ENCODE measurements at regions not wholly inside any gene's neighbourhood (a gene's known extent, or its start where the extent isn't known, plus 50 kb on each side); places are given as distances from the start of the nearest gene placed in this dataset.

DNA sequence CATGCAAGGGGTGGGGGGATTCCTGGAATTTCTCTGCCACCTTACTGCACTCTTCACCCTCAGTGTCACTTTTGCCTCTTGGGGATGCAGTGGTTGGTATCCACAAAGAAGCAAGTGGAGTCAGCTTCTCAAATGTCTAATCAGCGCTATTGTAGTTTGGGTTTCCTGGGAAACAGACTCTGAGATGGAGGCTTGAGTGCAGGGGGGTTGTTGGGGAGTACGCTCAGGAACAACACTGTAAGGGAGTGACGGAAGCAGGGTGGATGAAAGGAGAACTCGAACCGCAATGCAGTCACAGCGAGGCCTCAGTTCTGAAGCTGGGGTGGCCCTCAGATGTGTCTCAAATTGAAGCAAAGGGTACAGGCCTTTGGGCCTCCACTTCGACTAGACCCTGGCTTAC is 73.6 kb upstream of the EPC2 start (continued):
- TF ChIP-seq, protein P1, sequence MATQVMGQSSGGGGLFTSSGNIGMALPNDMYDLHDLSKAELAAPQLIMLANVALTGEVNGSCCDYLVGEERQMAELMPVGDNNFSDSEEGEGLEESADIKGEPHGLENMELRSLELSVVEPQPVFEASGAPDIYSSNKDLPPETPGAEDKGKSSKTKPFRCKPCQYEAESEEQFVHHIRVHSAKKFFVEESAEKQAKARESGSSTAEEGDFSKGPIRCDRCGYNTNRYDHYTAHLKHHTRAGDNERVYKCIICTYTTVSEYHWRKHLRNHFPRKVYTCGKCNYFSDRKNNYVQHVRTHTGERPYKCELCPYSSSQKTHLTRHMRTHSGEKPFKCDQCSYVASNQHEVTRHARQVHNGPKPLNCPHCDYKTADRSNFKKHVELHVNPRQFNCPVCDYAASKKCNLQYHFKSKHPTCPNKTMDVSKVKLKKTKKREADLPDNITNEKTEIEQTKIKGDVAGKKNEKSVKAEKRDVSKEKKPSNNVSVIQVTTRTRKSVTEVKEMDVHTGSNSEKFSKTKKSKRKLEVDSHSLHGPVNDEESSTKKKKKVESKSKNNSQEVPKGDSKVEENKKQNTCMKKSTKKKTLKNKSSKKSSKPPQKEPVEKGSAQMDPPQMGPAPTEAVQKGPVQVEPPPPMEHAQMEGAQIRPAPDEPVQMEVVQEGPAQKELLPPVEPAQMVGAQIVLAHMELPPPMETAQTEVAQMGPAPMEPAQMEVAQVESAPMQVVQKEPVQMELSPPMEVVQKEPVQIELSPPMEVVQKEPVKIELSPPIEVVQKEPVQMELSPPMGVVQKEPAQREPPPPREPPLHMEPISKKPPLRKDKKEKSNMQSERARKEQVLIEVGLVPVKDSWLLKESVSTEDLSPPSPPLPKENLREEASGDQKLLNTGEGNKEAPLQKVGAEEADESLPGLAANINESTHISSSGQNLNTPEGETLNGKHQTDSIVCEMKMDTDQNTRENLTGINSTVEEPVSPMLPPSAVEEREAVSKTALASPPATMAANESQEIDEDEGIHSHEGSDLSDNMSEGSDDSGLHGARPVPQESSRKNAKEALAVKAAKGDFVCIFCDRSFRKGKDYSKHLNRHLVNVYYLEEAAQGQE (IDR thresholded peaks at IDR 0.05; ENCODE audit: low read depth, low read length), result no peak
- no peak for TF ChIP-seq RAD21 (IDR thresholded peaks at IDR 0.05; ENCODE audit: low read length)
- TF ChIP-seq, protein P2, sequence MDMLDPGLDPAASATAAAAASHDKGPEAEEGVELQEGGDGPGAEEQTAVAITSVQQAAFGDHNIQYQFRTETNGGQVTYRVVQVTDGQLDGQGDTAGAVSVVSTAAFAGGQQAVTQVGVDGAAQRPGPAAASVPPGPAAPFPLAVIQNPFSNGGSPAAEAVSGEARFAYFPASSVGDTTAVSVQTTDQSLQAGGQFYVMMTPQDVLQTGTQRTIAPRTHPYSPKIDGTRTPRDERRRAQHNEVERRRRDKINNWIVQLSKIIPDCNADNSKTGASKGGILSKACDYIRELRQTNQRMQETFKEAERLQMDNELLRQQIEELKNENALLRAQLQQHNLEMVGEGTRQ (IDR thresholded peaks at IDR 0.05; ENCODE audit: borderline replicate concordance, low read depth, low read length), result no peak
- no peak for TF ChIP-seq FOXM1 (IDR thresholded peaks at IDR 0.05; ENCODE audit: low read depth)
- TF ChIP-seq, protein P3, sequence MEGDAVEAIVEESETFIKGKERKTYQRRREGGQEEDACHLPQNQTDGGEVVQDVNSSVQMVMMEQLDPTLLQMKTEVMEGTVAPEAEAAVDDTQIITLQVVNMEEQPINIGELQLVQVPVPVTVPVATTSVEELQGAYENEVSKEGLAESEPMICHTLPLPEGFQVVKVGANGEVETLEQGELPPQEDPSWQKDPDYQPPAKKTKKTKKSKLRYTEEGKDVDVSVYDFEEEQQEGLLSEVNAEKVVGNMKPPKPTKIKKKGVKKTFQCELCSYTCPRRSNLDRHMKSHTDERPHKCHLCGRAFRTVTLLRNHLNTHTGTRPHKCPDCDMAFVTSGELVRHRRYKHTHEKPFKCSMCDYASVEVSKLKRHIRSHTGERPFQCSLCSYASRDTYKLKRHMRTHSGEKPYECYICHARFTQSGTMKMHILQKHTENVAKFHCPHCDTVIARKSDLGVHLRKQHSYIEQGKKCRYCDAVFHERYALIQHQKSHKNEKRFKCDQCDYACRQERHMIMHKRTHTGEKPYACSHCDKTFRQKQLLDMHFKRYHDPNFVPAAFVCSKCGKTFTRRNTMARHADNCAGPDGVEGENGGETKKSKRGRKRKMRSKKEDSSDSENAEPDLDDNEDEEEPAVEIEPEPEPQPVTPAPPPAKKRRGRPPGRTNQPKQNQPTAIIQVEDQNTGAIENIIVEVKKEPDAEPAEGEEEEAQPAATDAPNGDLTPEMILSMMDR (IDR thresholded peaks at IDR 0.05), result no peak
- no peak for TF ChIP-seq NFIC (IDR thresholded peaks at IDR 0.05; ENCODE audit: borderline replicate concordance)
- TF ChIP-seq RCOR1 (IDR thresholded peaks at IDR 0.05; ENCODE audit: low read length), result no peak
- TF ChIP-seq RXRA (IDR thresholded peaks at IDR 0.05; ENCODE audit: borderline replicate concordance, low read depth), result no peak
- TF ChIP-seq TEAD4 (IDR thresholded peaks at IDR 0.05; ENCODE audit: borderline replicate concordance, insufficient read depth), result no peak

DNA sequence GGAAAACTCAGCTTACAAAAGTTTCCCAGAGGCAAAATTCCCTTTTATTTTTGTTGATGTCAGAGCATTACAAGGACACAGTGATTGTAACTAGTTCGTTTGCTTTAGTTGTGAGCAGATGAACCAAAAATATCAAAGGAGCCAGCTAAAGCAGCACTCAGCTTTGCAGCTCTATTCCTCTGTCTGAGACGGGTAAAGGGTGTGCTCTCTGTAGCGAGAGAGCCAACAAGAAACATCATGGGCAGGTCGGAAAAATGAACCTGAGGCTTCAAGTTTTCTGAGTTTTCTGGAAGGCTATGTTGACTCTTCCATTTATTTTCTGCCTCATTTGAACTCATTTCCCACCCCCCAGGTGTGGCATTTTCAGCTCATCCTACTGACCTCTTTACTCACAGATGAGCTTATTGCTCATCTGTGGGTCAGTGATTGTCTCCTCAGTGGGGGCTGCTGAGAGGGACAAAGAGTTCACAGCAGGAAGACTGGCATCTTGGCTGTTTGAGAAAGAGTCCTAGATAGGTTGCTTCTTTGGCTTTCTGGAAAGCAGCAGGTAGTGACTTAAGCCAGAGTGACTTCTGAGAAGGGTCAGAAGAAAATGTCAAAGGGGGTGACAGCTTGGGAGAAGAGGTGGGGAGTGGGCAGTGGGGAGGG is 66.6 kb upstream of the EPC2 start:
- TF ChIP-seq TAF1 (IDR thresholded peaks at IDR 0.05; ENCODE audit: borderline replicate concordance, low read depth, low read length), result no peak
- no peak for TF ChIP-seq EZH2phosphoT487 (IDR thresholded peaks at IDR 0.05; ENCODE audit: borderline replicate concordance, low read depth)
- TF ChIP-seq, protein P1 (IDR thresholded peaks at IDR 0.05; ENCODE audit: low read depth, low read length), result no peak
- TF ChIP-seq, protein P4, sequence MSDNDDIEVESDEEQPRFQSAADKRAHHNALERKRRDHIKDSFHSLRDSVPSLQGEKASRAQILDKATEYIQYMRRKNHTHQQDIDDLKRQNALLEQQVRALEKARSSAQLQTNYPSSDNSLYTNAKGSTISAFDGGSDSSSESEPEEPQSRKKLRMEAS (IDR thresholded peaks at IDR 0.05; ENCODE audit: low read depth), result no peak
- no peak for TF ChIP-seq FOXM1 (IDR thresholded peaks at IDR 0.05; ENCODE audit: low read depth)
- no peak for TF ChIP-seq SMC3 (IDR thresholded peaks at IDR 0.05; ENCODE audit: low read depth, low read length)
- Histone ChIP-seq H3K27ac (ENCODE audit: low read depth in 2 of 2, low read length in 1 of 2) (no peak overlapping the region), H3K4me3 (ENCODE audit: low read depth in 2 of 2, low read length in 1 of 2) (no peak overlapping the region), H2AFZ (ENCODE audit: low read depth) (no peak overlapping the region), H3K9me3 (no peaks in the 10 kb centered on the region), H3K4me1 (ENCODE audit: control insufficient read depth in 1 of 2, insufficient read depth in 2 of 2, low read depth in 1 of 2, low read length in 1 of 2) (no peaks in the 10 kb centered on the region), H3K9ac (no peak overlapping the region), H3K36me3 (replicated peaks in 1 of 2; ENCODE audit: control insufficient read depth in 1 of 2, insufficient read depth in 2 of 2, low read length in 1 of 2) (no peaks in the 10 kb centered on the region), H3K27me3 (ENCODE audit: insufficient read depth) (peaks cover 29% of the 10 kb centered on the region; the same call in 1 of the 2 replicates), H3K9me2 (no peaks in the 10 kb centered on the region), H3K4me2 (no peak overlapping the region), H4K20me1 (ENCODE audit: insufficient read depth) (no peaks in the 10 kb centered on the region), H3K79me2 (ENCODE audit: insufficient read depth) (no peaks in the 10 kb centered on the region), H3F3A (replicated peaks; ENCODE audit: insufficient read depth) (no peaks in the 10 kb centered on the region)
- CTCF ChIA-PET, result interaction anchor here (0.6 kb wide), 1 partner anchor 1962 kb away, joined by 3 read pairs; no protein-coding TSS in a partner anchor
- POLR2A ChIA-PET, result no interaction called here
- DNase-seq, result no peak
- 24% methylated on average over 4 of the region's 4 CpGs for WGBS (ENCODE audit: low lambda C conversion rate)
